Iris pigment epithelial cell (primary cell): ENCODE measurements at regions not wholly inside any gene's neighbourhood (a gene's known extent, or its start where the extent isn't known, plus 50 kb on each side); places are given as distances from the start of the nearest gene placed in this dataset.
"Not testable (repeated sequence)": the region's sequence is repeated elsewhere in the genome, so short reads cannot be mapped to it uniquely, and the experiment has no call there.

Experiments
- DNase-seq: peaks from one replicate; pipeline ENCODE4 v3.0.0-alpha.2; 2011; ENCODE audit warnings: low read depth

DNA sequence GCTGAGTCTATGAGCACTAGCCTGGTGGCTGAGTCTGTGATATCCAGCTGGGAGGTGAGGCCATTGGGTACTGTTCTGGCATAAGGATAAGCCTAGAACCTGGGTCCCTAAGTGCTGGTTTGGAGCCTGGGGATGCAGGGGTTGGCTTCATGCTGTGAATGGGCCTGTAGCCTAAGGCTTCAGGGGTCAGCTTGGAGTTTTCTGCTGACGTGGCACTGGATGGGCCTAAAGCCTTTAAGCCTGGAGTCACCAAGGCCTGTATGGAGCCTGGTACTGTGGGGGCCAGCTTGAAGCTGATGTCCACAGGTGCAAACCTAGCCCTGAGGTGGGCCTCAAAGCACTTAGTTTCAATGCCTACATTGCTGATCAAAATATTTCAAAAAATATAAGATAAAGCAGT, 979.6 kb upstream of the POU3F4 start:
- DNase-seq: no peak

DNA sequence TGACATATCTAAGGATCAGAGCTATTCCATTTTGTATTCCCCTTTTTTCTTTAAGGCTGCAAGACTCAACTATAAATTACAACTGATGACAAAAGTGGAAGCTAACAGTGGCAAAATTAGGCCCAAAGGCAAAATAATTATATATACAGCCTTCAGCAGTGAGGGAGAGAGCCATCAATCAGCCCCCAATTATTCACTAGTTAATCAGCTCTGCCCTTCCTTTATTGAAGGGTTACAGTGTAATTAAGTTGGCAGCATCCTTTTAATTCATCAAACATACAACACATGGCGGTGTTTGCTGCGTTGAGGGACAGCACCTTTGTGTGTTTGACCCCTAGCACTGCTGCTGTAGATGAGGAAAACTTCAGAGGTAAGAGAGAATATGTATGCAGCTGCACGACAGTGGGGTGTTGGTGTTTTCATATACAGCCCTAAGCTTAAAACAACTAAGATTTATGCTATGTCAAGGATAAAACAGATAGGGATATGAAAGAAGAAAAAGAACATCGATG, 973.9 kb upstream of the POU3F4 start:
- DNase-seq: no peak

GRCh38 chrX:82537205-82537604, 970.9 kb upstream of the POU3F4 start:
- not testable (repeated sequence) for DNase-seq

GRCh38 chrX:82541822-82542221, 966.3 kb upstream of the POU3F4 start:
- no peak for DNase-seq

DNA sequence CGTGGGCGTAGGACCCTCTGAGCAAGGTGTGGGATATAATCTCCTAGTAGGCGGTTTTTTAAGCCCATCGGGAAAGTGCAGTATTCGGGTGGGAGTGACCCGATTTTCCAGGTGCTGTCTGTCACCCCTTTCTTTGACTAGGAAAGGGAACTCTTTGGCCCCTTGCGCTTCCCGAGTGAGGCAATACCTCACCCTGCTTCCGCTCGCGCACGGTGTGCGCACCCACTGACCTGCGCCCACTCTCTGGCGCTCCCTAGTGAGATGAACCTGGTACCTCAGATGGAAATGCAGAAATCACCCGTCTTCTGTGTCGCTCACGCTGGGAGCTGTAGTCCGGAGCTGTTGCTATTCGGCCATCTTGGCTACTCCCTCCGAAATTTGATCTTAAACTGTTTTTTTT, 955.9 kb upstream of the POU3F4 start:
- DNase-seq: not testable (repeated sequence)

DNA sequence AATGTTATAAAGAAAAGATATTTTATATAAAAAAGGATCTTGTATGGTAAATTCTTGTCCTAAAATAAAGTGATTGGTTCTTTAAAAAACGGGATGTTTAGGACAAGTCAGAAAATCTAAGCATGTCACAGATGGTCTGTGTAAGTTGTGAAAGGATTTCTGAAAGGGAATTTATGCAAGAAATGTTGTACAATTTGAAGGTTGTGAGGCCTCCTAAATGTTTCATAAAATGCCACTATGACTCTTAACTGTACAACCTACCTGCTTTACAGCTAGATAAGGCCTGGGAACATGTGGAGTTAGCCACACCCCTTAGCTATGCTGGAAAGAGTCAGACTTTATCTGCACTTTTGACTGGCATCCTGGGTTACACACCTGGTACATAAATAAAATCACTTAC, 951.5 kb upstream of the POU3F4 start:
- no peak for DNase-seq

DNA sequence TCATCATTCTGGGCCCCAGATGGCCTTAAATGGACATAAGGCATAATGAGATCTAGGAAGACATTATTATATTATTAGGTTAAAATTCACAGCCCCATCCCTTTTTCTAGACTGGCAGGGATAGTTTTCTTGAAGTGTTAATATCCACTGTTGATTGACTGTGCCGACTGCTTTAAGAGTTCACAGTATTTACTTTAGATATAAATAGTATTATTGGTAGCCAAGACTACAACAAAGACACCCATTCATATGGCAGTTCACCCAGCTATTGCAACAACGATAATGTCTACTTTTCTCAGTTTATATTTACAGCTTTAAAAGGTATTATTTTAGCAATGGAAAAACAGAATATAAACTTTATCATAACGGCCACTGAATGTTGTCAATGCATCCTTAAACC, 922.2 kb upstream of the POU3F4 start:
- no peak for DNase-seq

GRCh38 chrX:82589410-82589809, 918.7 kb upstream of the POU3F4 start:
- DNase-seq: peak; percentile 73

DNA sequence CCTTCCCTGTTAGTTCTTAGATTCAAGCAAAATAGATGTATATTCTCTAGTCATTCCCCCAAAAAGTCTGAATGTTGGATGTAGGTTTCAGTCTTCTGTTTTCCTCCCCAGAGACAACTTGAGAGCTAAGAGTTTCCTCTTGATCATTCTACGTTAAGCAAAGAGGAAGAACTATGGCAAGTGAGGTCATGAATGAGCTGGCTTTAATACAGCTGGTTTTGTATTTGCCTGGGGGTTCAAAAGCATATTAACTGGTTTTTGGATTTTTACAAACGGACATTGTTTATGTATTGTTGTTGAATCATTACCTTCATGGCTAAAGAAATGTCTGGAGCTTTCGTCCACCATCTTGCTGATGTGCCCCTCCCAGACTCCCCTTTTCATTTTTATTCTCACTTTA, 916.7 kb upstream of the POU3F4 start:
- no peak for DNase-seq

DNA sequence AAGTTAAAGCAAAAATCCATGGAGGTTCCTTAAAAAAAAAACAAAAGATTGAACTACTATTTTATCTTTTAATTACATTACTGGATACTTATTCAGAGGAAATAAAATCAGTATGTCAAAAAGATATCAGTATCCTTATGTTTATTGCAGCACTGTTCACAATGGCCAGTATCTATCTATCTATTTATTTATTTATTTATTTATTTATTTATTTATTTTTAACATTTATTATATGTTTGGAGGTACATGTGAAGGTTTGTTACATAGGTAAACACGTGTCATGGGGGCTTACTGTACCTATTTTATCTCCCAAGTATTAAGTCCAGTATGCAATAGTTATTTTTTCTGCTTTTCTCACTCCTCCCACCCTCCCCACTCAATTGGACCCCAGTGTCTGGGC, 881.1 kb upstream of the POU3F4 start:
- DNase-seq: no peak

- no peak for DNase-seq
Observed at GRCh38 chrX:82627568-82627967, 880.5 kb upstream of the POU3F4 start.

DNA sequence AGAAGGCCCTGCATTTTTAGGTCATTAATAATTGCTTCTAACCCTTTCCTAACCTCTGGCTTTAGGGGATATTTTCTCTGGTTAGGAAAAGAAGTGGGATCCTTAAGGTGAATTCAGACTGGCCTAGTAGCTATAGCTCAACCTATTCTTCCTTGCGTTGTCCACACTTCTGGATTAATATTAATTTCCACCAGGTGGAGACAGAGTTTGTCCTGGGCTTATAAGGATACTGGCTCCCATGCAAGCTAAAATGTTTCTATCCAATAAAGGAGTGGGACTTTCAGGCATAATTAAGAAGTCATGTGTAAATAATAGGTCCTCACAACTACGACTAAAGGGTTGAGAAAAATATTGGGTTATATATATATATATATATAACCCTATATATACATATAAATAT, 860.0 kb upstream of the POU3F4 start:
- peak; percentile 8 for DNase-seq

- no peak for DNase-seq
Observed at GRCh38 chrX:82649645-82650044, 858.4 kb upstream of the POU3F4 start.

- no peak for DNase-seq
Observed at GRCh38 chrX:82658492-82658891, 849.6 kb upstream of the POU3F4 start.

GRCh38 chrX:82666355-82666754, 841.7 kb upstream of the POU3F4 start:
- DNase-seq: no peak

DNA sequence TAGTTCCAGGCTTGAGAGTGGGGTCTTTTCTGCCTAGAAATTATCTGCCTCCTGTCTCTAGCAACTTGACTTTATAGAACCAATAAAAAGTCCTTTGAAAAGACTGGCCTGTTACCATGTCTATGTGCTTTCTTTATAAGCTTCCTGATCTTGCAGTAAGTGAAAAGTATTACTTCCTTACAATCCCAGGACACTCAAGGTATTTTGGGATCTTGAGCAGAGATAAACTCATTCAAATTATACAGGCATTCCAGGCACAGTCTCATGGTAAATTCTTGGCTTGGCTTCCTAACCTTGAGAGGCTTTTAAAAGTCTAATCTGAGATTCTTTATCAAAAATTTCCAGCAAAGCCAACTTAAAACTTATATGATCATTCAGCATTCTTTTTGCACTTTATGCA, 833.0 kb upstream of the POU3F4 start:
- DNase-seq: no peak

GRCh38 chrX:82676386-82676785, 831.7 kb upstream of the POU3F4 start:
- DNase-seq: peak; percentile 7

DNA sequence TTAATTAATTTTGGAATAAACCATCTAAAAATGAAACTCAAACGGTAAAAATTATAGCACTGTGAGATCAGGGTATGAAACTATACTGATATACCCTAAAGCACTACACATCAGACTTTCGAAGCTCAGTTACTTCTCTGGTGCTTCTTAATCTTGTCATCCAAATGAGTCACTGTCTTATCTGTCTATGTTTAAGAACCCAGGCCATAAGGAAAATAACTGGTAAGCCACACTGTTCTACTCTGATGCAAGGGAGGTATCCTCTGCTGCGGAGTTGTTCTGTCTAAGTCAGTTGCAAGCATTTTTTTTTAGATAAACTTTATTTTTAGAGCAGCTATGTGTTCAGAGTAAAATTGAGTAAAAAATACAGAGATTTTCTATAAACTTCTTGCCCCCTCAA, 830.8 kb upstream of the POU3F4 start:
- peak; percentile 71 for DNase-seq

GRCh38 chrX:82692991-82693390, 815.1 kb upstream of the POU3F4 start:
- no peak for DNase-seq

DNA sequence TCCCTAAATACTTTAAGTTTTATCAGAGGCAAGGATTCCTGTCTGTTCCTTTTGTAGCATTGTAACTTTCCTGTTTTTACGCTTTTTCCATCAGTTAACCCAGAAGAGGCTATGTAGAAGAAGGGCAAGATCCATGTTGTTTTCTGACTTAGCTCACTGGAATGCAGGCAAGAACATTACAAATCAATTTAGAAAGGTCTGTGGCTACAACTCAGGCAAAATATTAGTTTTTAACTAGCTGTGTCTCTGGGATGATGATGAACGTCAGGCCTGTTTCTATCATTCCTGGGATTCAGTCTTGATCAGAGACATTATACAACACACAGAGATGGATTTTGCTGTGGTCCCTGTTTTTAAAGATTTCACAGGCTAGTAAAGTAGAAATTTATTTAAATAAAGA, 813.0 kb upstream of the POU3F4 start:
- DNase-seq: peak; percentile 7

DNA sequence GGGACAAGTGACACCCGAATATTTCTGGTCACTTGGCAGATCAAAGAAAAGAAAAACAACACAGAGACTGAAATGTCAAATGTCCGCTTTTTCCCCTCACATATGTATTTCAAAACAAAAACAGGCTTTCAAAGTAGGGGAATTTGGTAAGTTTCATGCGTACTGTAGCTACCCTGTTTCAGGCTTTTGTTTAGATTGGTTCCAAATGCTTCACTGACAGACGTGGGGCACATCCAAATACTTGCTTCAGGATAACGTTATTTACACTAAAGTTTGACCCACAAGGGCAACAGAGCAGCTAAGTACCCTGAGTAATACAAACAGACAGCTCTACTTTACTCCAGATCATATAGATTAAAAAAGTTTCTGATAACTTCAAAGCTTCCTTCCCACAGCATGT, 804.5 kb upstream of the POU3F4 start:
- peak; percentile 9 for DNase-seq

GRCh38 chrX:82711457-82711856, 796.6 kb upstream of the POU3F4 start:
- no peak for DNase-seq

DNA sequence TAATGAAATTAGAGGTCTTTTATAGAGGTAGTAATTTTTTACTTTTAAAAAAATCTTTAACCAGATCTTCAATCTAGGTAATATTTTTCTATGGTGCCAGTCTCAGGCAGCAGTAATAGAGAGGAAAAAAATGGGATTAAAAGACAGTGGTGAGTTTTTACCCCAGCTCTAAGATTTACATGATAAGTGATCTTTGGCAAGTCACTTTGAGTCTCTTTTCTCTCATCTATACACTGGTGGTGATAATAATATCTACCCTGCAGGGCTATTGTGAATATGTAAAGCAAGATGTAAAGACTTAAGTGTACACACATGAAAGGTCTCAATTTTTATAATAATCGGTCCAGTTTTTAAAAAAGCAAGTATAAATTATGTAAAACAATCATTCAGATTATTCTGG, 786.2 kb upstream of the POU3F4 start:
- DNase-seq: no peak

DNA sequence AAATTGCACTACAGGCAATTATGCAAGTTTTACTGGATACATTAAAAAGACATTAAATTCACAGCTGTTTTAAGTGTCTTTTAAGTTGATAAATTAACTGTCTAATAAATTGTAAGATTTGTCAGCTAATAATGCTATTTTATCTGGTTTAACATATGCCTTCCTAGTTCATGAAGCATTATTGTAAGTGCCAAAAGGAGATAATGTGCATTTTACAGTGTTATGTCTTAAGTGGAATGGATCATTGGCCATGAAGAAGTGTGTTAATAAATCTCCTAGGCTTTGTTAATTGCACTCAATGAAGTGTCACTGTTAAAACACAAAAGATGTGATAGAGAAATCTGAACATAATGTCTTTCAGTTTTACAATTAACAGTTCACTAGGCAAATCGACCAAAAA, 784.3 kb upstream of the POU3F4 start:
- DNase-seq: no peak

DNA sequence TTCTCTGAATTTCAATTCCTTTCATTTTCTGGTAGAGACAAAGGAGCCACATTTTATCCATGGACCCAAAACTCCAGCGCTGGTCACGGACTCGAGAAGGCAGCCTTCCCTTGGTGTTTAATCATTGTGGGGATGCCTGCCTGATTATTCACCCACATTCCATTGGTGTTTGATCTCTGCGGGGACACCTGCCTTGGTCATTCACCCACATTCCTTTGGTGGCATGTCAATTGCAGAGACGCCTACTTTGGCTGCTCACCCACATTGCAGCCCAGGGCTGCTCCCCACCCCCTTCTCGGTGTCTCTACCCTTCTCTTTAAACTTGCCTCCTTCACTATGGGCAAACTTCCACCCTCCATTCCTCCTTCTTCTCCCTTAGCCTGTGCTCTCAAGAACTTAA, 780.7 kb upstream of the POU3F4 start:
- DNase-seq: peak; percentile 9
